ENCODE measurements at regions not wholly inside any gene's neighbourhood (a gene's known extent, or its start where the extent isn't known, plus 50 kb on each side); places are given as distances from the start of the nearest gene placed in this dataset.

GRCh38 chr4:148503681-148504080 lies 61.5 kb upstream of the NR3C2 start:
- TF ChIP-seq EZH2 (IDR thresholded peaks at IDR 0.05; ENCODE audit: insufficient read depth, poor library complexity, severe bottlenecking) (no peak), EZH2phosphoT487 (IDR thresholded peaks at IDR 0.05; ENCODE audit: insufficient read depth, low read depth) (no peak)
